ENCODE measurements at regions not wholly inside any gene's neighbourhood (a gene's known extent, or its start where the extent isn't known, plus 50 kb on each side); places are given as distances from the start of the nearest gene placed in this dataset.

DNA sequence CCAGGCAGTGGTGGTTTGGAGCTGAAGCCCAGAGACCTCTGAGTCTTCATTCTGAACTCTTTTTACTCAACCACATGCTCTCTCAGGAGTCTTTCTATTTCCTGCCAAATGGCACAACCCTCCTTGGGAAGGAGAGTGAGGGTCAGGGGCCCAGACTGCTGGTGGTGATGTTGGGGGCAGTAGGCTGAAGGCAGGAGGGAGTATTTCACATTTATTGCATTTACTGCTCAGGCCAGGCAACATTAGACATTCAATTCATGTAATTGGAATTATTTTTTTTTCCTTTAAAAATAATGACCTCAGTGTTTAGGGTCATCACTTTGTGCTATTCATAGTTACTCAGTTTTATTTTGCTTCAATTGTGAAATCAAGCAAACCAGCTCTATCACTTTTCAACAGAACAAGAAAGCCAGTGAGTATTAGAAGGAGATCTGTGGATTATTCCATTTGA lies 311.3 kb upstream of the NT5C1B start:
- ChIA-PET CTCF (no interaction called here), POLR2A (no interaction called here)
- H3K4me3 ChIP-seq (ENCODE audit: low read depth, low read length): no peak overlapping the region
- no peaks in the 10 kb centered on the region for H3K36me3 ChIP-seq (ENCODE audit: control insufficient read depth in 2 of 2, insufficient read depth in 1 of 2, low read length in 2 of 2)
- H3K4me1 ChIP-seq (ENCODE audit: control insufficient read depth, insufficient read depth, low read length): no peaks in the 10 kb centered on the region
- TF ChIP-seq, protein P1, sequence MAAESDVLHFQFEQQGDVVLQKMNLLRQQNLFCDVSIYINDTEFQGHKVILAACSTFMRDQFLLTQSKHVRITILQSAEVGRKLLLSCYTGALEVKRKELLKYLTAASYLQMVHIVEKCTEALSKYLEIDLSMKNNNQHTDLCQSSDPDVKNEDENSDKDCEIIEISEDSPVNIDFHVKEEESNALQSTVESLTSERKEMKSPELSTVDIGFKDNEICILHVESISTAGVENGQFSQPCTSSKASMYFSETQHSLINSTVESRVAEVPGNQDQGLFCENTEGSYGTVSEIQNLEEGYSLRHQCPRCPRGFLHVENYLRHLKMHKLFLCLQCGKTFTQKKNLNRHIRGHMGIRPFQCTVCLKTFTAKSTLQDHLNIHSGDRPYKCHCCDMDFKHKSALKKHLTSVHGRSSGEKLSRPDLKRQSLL (tag by site-specific recombination; IDR thresholded peaks at IDR 0.05): no peak
- no peaks in the 10 kb centered on the region for H3K9me3 ChIP-seq (ENCODE audit: control insufficient read depth, insufficient read depth, low read depth, low read length)
- H3K27ac ChIP-seq (ENCODE audit: extremely low read depth, low read depth, low read length): no peak overlapping the region

DNA sequence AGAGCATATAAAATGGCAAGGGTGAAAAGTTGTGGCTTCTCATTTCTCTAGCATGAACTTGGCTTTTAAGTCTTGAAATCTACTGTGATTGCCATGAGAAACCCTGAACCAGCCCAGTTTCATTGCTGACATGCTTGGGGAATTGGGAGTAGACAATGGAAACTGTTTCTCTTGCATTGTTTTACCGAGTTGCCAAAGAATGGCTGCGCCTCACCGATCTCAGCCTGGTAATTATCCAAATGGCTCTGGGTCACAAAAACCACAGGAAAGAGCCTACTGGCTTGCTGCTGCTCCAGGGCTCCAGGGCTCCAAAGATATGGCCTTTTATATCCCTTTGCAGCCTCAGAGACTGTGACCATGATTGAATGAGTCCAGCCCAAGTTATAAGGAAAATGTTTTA lies 310.4 kb upstream of the NT5C1B start:
- Histone ChIP-seq H3K36me3 (ENCODE audit: control insufficient read depth in 2 of 2, insufficient read depth in 1 of 2, low read length in 2 of 2) (no peaks in the 10 kb centered on the region), H3K4me1 (ENCODE audit: control insufficient read depth, insufficient read depth, low read length) (no peaks in the 10 kb centered on the region), H3K9me3 (ENCODE audit: control insufficient read depth, insufficient read depth, low read depth, low read length) (no peaks in the 10 kb centered on the region), H3K4me3 (ENCODE audit: low read depth, low read length) (no peak overlapping the region), H3K27ac (ENCODE audit: extremely low read depth, low read depth, low read length) (no peak overlapping the region)
- CTCF ChIA-PET: no interaction called here
- POLR2A ChIA-PET: no interaction called here
- TF ChIP-seq, protein P2, sequence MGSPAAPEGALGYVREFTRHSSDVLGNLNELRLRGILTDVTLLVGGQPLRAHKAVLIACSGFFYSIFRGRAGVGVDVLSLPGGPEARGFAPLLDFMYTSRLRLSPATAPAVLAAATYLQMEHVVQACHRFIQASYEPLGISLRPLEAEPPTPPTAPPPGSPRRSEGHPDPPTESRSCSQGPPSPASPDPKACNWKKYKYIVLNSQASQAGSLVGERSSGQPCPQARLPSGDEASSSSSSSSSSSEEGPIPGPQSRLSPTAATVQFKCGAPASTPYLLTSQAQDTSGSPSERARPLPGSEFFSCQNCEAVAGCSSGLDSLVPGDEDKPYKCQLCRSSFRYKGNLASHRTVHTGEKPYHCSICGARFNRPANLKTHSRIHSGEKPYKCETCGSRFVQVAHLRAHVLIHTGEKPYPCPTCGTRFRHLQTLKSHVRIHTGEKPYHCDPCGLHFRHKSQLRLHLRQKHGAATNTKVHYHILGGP (tag by site-specific recombination; IDR thresholded peaks at IDR 0.05): no peak
- TF ChIP-seq, protein P3, sequence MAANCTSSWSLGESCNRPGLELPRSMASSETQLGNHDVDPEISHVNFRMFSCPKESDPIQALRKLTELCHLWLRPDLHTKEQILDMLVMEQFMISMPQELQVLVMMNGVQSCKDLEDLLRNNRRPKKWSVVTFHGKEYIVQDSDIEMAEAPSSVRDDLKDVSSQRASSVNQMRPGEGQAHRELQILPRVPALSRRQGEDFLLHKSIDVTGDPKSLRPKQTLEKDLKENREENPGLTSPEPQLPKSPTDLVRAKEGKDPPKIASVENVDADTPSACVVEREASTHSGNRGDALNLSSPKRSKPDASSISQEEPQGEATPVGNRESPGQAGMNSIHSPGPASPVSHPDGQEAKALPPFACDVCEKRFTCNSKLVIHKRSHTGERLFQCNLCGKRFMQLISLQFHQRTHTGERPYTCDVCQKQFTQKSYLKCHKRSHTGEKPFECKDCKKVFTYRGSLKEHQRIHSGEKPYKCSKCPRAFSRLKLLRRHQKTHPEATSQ (tag by site-specific recombination; IDR thresholded peaks at IDR 0.05): no peak
- no peak for TF ChIP-seq ZNF140 (tag by site-specific recombination; IDR thresholded peaks at IDR 0.05)

DNA sequence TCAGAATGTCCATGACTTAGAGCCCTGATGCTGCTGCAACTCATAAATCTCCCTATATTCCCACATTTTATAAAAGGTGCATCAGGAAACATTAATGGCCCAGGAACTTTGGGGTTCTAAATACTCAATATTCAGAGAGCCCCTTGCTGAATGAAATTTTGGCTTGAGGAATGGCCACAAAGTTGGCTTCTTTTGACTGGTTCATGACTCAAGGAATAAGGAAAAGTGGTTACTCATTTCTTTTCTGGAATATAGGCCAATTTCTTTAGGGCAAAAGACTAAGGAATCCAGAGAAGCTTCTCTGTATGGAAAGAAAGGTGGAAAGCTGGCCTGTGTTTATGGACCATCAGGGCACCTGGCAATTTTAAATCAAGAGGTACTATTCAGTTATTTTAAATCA lies 308.9 kb upstream of the NT5C1B start:
- ChIA-PET POLR2A (no interaction called here), CTCF (no interaction called here)
- TF ChIP-seq, protein P2 (tag by site-specific recombination; IDR thresholded peaks at IDR 0.05): no peak
- TF ChIP-seq, protein P4, sequence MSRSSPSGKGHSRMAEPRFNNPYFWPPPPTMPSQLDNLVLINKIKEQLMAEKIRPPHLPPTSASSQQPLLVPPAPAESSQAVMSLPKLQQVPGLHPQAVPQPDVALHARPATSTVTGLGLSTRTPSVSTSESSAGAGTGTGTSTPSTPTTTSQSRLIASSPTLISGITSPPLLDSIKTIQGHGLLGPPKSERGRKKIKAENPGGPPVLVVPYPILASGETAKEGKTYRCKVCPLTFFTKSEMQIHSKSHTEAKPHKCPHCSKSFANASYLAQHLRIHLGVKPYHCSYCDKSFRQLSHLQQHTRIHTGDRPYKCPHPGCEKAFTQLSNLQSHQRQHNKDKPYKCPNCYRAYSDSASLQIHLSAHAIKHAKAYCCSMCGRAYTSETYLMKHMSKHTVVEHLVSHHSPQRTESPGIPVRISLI (tag by site-specific recombination; IDR thresholded peaks at IDR 0.05): no peak
- TF ChIP-seq ZNF843 (tag by site-specific recombination; IDR thresholded peaks at IDR 0.05): no peak
- TF ChIP-seq, protein P5, sequence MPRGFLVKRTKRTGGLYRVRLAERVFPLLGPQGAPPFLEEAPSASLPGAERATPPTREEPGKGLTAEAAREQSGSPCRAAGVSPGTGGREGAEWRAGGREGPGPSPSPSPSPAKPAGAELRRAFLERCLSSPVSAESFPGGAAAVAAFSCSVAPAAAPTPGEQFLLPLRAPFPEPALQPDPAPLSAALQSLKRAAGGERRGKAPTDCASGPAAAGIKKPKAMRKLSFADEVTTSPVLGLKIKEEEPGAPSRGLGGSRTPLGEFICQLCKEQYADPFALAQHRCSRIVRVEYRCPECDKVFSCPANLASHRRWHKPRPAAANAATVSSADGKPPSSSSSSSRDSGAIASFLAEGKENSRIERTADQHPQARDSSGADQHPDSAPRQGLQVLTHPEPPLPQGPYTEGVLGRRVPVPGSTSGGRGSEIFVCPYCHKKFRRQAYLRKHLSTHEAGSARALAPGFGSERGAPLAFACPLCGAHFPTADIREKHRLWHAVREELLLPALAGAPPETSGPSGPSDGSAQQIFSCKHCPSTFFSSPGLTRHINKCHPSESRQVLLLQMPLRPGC (tag by site-specific recombination; IDR thresholded peaks at IDR 0.05): no peak
- TF ChIP-seq TCF7L2 (IDR thresholded peaks at IDR 0.05; ENCODE audit: borderline replicate concordance, low read depth, low read length): no peak
- TF ChIP-seq, protein P6, sequence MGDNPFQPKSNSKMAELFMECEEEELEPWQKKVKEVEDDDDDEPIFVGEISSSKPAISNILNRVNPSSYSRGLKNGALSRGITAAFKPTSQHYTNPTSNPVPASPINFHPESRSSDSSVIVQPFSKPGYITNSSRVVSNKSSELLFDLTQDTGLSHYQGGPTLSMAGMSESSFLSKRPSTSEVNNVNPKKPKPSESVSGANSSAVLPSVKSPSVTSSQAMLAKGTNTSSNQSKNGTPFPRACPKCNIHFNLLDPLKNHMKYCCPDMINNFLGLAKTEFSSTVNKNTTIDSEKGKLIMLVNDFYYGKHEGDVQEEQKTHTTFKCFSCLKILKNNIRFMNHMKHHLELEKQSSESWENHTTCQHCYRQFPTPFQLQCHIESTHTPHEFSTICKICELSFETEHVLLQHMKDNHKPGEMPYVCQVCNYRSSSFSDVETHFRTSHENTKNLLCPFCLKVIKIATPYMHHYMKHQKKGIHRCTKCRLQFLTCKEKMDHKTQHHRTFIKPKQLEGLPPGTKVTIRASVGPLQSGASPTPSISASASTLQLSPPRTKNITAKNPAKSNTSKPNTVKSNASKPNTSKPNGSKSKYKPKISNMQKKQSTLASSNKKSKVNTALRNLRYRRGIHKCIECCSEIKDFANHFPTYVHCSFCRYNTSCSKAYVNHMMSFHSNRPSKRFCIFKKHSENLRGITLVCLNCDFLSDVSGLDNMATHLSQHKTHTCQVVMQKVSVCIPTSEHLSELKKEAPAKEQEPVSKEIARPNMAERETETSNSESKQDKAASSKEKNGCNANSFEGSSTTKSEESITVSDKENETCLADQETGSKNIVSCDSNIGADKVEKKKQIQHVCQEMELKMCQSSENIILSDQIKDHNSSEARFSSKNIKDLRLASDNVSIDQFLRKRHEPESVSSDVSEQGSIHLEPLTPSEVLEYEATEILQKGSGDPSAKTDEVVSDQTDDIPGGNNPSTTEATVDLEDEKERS (tag by site-specific recombination; IDR thresholded peaks at IDR 0.05): no peak
- no peak for TF ChIP-seq ZNF157 (tag by site-specific recombination; IDR thresholded peaks at IDR 0.05)
- no peak for TF ChIP-seq HOXC10 (CRISPR knock-in tag; IDR thresholded peaks at IDR 0.05)
- TF ChIP-seq KLF9 (tag by site-specific recombination; IDR thresholded peaks at IDR 0.05; ENCODE audit: low read depth): no peak
- TF ChIP-seq ZNF146 (tag by site-specific recombination; IDR thresholded peaks at IDR 0.05): no peak
- TF ChIP-seq HOXD13 (CRISPR knock-in tag; IDR thresholded peaks at IDR 0.05; ENCODE audit: borderline replicate concordance): no peak
- TF ChIP-seq ZNF175 (tag by site-specific recombination; IDR thresholded peaks at IDR 0.05): no peak
- no peak for TF ChIP-seq ZNF174 (tag by site-specific recombination; IDR thresholded peaks at IDR 0.05)
- no peak for TF ChIP-seq ZNF112 (tag by site-specific recombination; IDR thresholded peaks at IDR 0.05)

More for the DNA sequence above, 308.9 kb upstream of the NT5C1B start:
- H3K4me3 ChIP-seq (ENCODE audit: low read depth, low read length): no peak overlapping the region
- no peaks in the 10 kb centered on the region for H3K4me1 ChIP-seq (ENCODE audit: control insufficient read depth, insufficient read depth, low read length)
- no peak overlapping the region for H3K27ac ChIP-seq (ENCODE audit: extremely low read depth, low read depth, low read length)
- no peaks in the 10 kb centered on the region for H3K36me3 ChIP-seq (ENCODE audit: control insufficient read depth in 2 of 2, insufficient read depth in 1 of 2, low read length in 2 of 2)
- no peaks in the 10 kb centered on the region for H3K9me3 ChIP-seq (ENCODE audit: control insufficient read depth, insufficient read depth, low read depth, low read length)

Measured in HEK293 (cell line).